ENCODE measurements at regions not wholly inside any gene's neighbourhood (a gene's known extent, or its start where the extent isn't known, plus 50 kb on each side); places are given as distances from the start of the nearest gene placed in this dataset.

GRCh38 chr14:37894463-37894862 lies 299.0 kb downstream of the TTC6 start:
- no peaks in the 10 kb centered on the region for H3K4me1 ChIP-seq (ENCODE audit: insufficient read depth, low read length, poor library complexity, severe bottlenecking)
- no peak overlapping the region for H3K4me2 ChIP-seq (ENCODE audit: low read length)
- H3K79me2 ChIP-seq (ENCODE audit: insufficient read depth, low read depth, low read length): no peaks in the 10 kb centered on the region
- no TSS peak for BruUV-seq (replicated peaks)
- no peaks in the 10 kb centered on the region for H3K9me2 ChIP-seq (ENCODE audit: insufficient read depth, low read length)
- no peak for TF ChIP-seq EZH2phosphoT487 (IDR thresholded peaks at IDR 0.05; ENCODE audit: borderline replicate concordance, low read depth, low read length)
- TF ChIP-seq CTCF (conservative IDR thresholded peaks at IDR 0.05; ENCODE audit: low read length): no peak
- no peak overlapping the region for H3K4me3 ChIP-seq (ENCODE audit: low read depth, low read length, poor library complexity, severe bottlenecking)
- no peaks in the 10 kb centered on the region for H4K20me1 ChIP-seq (ENCODE audit: insufficient read depth, low read length)
- DNase-seq (ENCODE audit: low spot score): no peak
- H2AFZ ChIP-seq (ENCODE audit: low read length): no peak overlapping the region
- H3K9me3 ChIP-seq (ENCODE audit: low read length): no peaks in the 10 kb centered on the region
- CTCF ChIA-PET (ENCODE audit: unreplicated experiment): no interaction called here
- intact Hi-C loops (cut with micrococcal nuclease; ENCODE audit: unreplicated experiment): no loop called here
- no peaks in the 10 kb centered on the region for H3K36me3 ChIP-seq (ENCODE audit: insufficient read depth, low read length)
- no peak overlapping the region for H3K27ac ChIP-seq (ENCODE audit: low read depth, low read length, poor library complexity, severe bottlenecking)
- POLR2A ChIA-PET: no interaction called here

- Histone ChIP-seq H3K36me3 (ENCODE audit: insufficient read depth, low read length) (no peaks in the 10 kb centered on the region), H3K9me2 (ENCODE audit: insufficient read depth, low read length) (no peaks in the 10 kb centered on the region), H3K79me2 (ENCODE audit: insufficient read depth, low read depth, low read length) (no peaks in the 10 kb centered on the region), H3K9me3 (ENCODE audit: low read length) (no peaks in the 10 kb centered on the region), H2AFZ (ENCODE audit: low read length) (no peak overlapping the region), H4K20me1 (ENCODE audit: insufficient read depth, low read length) (no peaks in the 10 kb centered on the region), H3K4me3 (ENCODE audit: low read depth, low read length, poor library complexity, severe bottlenecking) (no peak overlapping the region), H3K27ac (ENCODE audit: low read depth, low read length, poor library complexity, severe bottlenecking) (no peak overlapping the region), H3K4me2 (ENCODE audit: low read length) (no peak overlapping the region), H3K4me1 (ENCODE audit: insufficient read depth, low read length, poor library complexity, severe bottlenecking) (no peaks in the 10 kb centered on the region)
- ChIA-PET CTCF (ENCODE audit: unreplicated experiment) (no interaction called here), POLR2A (no interaction called here)
- BruUV-seq (replicated peaks): no TSS peak
- DNase-seq (ENCODE audit: low spot score): no peak
- no peak for TF ChIP-seq EZH2phosphoT487 (IDR thresholded peaks at IDR 0.05; ENCODE audit: borderline replicate concordance, low read depth, low read length)
- no peak for TF ChIP-seq CTCF (conservative IDR thresholded peaks at IDR 0.05; ENCODE audit: low read length)
- intact Hi-C loops (cut with micrococcal nuclease; ENCODE audit: unreplicated experiment): no loop called here
Measured at GRCh38 chr14:37899365-37899764, 303.9 kb downstream of the TTC6 start.

DNA sequence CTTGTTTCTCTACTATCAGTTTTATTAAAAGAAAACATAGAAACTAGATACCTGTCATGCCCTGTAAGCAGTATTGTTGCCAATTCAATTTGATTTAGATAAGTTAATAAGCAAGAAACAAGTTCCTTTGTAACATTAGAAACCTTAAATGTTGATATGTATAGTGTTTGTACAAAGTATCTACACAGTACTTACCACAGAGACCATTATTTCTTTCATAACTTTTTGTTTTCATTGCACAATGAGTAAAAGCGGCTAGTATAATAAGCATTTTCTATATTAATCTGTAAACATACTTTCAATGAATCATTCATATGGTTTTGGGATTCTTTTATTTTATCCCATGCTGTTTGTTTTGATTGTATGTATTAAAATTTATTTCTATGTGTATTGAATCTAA lies 305.1 kb downstream of the TTC6 start:
- intact Hi-C loops (cut with micrococcal nuclease; ENCODE audit: unreplicated experiment): loop anchor here (5.0 to 10.0 kb wide), 2 partner anchors 714 to 967 kb away; no protein-coding TSS in a partner anchor
- DNase-seq (ENCODE audit: low spot score): no peak
- no TSS peak for BruUV-seq (replicated peaks)
- Histone ChIP-seq H3K27ac (ENCODE audit: low read depth, low read length, poor library complexity, severe bottlenecking) (no peak overlapping the region), H3K79me2 (ENCODE audit: insufficient read depth, low read depth, low read length) (no peaks in the 10 kb centered on the region), H3K9me3 (ENCODE audit: low read length) (no peaks in the 10 kb centered on the region), H2AFZ (ENCODE audit: low read length) (no peak overlapping the region), H3K4me1 (ENCODE audit: insufficient read depth, low read length, poor library complexity, severe bottlenecking) (no peaks in the 10 kb centered on the region), H4K20me1 (ENCODE audit: insufficient read depth, low read length) (no peaks in the 10 kb centered on the region), H3K4me3 (ENCODE audit: low read depth, low read length, poor library complexity, severe bottlenecking) (no peak overlapping the region), H3K9me2 (ENCODE audit: insufficient read depth, low read length) (no peaks in the 10 kb centered on the region), H3K36me3 (ENCODE audit: insufficient read depth, low read length) (no peaks in the 10 kb centered on the region), H3K4me2 (ENCODE audit: low read length) (no peak overlapping the region)
- no peak for TF ChIP-seq CTCF (conservative IDR thresholded peaks at IDR 0.05; ENCODE audit: low read length)
- no peak for TF ChIP-seq EZH2phosphoT487 (IDR thresholded peaks at IDR 0.05; ENCODE audit: borderline replicate concordance, low read depth, low read length)
- POLR2A ChIA-PET: no interaction called here
- CTCF ChIA-PET (ENCODE audit: unreplicated experiment): no interaction called here
